ENCODE measurements at regions not wholly inside any gene's neighbourhood (a gene's known extent, or its start where the extent isn't known, plus 50 kb on each side); places are given as distances from the start of the nearest gene placed in this dataset. TPM values are rescaled to one million over a fixed set of nuclear protein-coding genes. Genes with fewer than 3 reads are reported as not detected.

- no peaks in the 10 kb centered on the region for H3K4me1 ChIP-seq (ENCODE audit: insufficient read depth)
- intact Hi-C loops (cut with DNase I): no loop called here
- WGBS, 3 donors: 78 to 83% (median 79%) methylated on average over 2 of the region's 2 CpGs
- no peak for DNase-seq
- H3K36me3 ChIP-seq: no peaks in the 10 kb centered on the region
- H3K4me3 ChIP-seq: no peak overlapping the region
- no peaks in the 10 kb centered on the region for H3K9me3 ChIP-seq
- TF ChIP-seq POLR2A (IDR thresholded peaks at IDR 0.05) (no peak), CTCF (IDR thresholded peaks at IDR 0.05) (no peak), EP300 (IDR thresholded peaks at IDR 0.05) (no peak)
- no peaks in the 10 kb centered on the region for H3K27me3 ChIP-seq
- no peak overlapping the region for H3K27ac ChIP-seq
Measured at GRCh38 chr1:43009274-43009673, 50.6 kb upstream of the SLC2A1 start.

DNA sequence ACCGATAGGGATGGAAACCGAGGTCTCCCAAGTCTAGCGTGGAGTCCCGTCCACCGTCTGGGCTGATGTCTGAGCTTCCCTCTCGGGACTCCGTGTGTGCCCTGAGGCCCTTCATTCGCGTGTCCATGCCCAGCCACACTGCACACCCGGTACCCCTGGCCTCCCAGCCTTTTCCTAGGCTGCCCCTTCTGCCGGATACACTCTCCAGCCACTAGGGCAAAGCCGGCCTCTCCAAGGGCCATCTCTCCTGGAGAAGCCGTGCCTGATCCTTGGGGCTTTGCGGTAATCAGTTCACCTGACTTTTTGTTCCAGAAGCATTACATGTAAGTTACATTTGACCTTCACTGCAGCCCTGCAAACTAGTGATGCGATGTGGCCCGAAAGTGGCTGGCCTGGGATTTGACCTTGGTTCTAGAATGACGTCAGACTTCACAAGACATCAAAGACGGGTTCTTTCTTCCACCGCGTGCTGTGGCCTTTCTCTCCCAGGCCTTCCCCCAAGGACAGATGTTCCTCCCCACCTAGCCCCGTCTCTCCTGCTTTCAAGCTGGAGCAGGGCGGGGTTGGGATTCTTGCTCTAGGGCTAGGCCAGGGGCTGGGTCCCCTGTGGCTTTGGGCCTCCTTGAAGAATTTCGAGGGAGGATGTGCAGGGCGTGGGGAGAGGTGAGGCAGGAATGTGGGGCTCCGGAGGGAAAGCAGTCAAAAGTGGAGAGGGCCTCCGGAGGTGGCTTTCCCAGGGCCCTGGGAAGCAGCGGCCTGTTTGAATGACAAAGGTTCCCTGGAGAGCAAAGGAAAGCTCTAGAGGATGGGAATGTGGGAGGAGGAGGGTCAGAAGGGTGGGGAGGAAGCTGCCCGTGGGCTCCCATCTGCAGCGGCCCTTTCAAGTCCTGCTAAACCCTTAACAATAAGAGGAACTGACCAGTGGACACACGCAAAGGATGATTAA is 49.7 kb upstream of the SLC2A1 start:
- no peak for TF ChIP-seq CTCF (IDR thresholded peaks at IDR 0.05)
- TF ChIP-seq POLR2A (IDR thresholded peaks at IDR 0.05): no peak
- no peak for TF ChIP-seq EP300 (IDR thresholded peaks at IDR 0.05)
- Histone ChIP-seq H3K36me3 (no peaks in the 10 kb centered on the region), H3K9me3 (no peaks in the 10 kb centered on the region), H3K27me3 (no peaks in the 10 kb centered on the region), H3K4me1 (ENCODE audit: insufficient read depth) (no peaks in the 10 kb centered on the region), H3K27ac (no peak overlapping the region), H3K4me3 (no peak overlapping the region)
- 63 to 68% (median 68%) methylated on average over 29 to 30 of the region's 30 CpGs for WGBS, 3 donors
- intact Hi-C loops (cut with DNase I): no loop called here
- no peak for DNase-seq

Small RNA genes lying in the stretch of these regions (small RNA-seq; reads per million reads assigned to genes)
- gene RF00026: not detected
